ENCODE measurements at regions not wholly inside any gene's neighbourhood (a gene's known extent, or its start where the extent isn't known, plus 50 kb on each side); places are given as distances from the start of the nearest gene placed in this dataset.

DNA sequence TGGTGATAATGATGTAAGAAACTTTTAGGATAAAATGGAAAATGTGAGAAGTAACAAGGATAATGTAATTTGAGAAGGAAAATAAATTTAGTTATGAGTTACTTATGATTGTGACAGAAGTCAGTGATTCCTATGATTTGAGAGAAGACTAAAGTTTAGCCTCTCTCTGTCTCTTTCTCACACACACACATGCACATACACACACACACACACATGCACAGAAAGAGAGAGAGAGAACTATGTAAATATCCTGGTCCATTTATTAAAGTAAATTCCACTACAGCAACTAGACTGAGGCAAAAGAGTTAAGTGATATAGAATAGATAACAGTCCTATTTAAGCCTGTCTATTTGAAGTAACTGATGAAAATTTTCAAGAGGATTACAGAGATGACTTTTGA, 375.2 kb downstream of the CD109 start:
- TF ChIP-seq POLR2A (IDR thresholded peaks at IDR 0.05), result no peak
- TF ChIP-seq, protein P1, sequence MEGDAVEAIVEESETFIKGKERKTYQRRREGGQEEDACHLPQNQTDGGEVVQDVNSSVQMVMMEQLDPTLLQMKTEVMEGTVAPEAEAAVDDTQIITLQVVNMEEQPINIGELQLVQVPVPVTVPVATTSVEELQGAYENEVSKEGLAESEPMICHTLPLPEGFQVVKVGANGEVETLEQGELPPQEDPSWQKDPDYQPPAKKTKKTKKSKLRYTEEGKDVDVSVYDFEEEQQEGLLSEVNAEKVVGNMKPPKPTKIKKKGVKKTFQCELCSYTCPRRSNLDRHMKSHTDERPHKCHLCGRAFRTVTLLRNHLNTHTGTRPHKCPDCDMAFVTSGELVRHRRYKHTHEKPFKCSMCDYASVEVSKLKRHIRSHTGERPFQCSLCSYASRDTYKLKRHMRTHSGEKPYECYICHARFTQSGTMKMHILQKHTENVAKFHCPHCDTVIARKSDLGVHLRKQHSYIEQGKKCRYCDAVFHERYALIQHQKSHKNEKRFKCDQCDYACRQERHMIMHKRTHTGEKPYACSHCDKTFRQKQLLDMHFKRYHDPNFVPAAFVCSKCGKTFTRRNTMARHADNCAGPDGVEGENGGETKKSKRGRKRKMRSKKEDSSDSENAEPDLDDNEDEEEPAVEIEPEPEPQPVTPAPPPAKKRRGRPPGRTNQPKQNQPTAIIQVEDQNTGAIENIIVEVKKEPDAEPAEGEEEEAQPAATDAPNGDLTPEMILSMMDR (IDR thresholded peaks at IDR 0.05), result no peak
